ENCODE measurements at regions not wholly inside any gene's neighbourhood (a gene's known extent, or its start where the extent isn't known, plus 50 kb on each side); places are given as distances from the start of the nearest gene placed in this dataset.

- TF ChIP-seq USF1 (IDR thresholded peaks at IDR 0.05) = no peak
- TF ChIP-seq NFIC (IDR thresholded peaks at IDR 0.05) = no peak
- no peak for TF ChIP-seq RAD21 (IDR thresholded peaks at IDR 0.05; ENCODE audit: low read depth)
- TF ChIP-seq CEBPB (IDR thresholded peaks at IDR 0.05) = no peak
- TF ChIP-seq YY1 (IDR thresholded peaks at IDR 0.05; ENCODE audit: low read depth) = no peak
- TF ChIP-seq, protein P1, sequence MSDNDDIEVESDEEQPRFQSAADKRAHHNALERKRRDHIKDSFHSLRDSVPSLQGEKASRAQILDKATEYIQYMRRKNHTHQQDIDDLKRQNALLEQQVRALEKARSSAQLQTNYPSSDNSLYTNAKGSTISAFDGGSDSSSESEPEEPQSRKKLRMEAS (IDR thresholded peaks at IDR 0.05) = no peak
- no peak for TF ChIP-seq FOXM1 (IDR thresholded peaks at IDR 0.05; ENCODE audit: borderline replicate concordance, low read depth)
- TF ChIP-seq, protein P2, sequence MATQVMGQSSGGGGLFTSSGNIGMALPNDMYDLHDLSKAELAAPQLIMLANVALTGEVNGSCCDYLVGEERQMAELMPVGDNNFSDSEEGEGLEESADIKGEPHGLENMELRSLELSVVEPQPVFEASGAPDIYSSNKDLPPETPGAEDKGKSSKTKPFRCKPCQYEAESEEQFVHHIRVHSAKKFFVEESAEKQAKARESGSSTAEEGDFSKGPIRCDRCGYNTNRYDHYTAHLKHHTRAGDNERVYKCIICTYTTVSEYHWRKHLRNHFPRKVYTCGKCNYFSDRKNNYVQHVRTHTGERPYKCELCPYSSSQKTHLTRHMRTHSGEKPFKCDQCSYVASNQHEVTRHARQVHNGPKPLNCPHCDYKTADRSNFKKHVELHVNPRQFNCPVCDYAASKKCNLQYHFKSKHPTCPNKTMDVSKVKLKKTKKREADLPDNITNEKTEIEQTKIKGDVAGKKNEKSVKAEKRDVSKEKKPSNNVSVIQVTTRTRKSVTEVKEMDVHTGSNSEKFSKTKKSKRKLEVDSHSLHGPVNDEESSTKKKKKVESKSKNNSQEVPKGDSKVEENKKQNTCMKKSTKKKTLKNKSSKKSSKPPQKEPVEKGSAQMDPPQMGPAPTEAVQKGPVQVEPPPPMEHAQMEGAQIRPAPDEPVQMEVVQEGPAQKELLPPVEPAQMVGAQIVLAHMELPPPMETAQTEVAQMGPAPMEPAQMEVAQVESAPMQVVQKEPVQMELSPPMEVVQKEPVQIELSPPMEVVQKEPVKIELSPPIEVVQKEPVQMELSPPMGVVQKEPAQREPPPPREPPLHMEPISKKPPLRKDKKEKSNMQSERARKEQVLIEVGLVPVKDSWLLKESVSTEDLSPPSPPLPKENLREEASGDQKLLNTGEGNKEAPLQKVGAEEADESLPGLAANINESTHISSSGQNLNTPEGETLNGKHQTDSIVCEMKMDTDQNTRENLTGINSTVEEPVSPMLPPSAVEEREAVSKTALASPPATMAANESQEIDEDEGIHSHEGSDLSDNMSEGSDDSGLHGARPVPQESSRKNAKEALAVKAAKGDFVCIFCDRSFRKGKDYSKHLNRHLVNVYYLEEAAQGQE (IDR thresholded peaks at IDR 0.05; ENCODE audit: low read depth) = no peak
Observed at GRCh38 chr10:33878238-33878786, 543.8 kb upstream of the NRP1 start.
